A549 (cell line): ENCODE measurements at regions not wholly inside any gene's neighbourhood (a gene's known extent, or its start where the extent isn't known, plus 50 kb on each side); places are given as distances from the start of the nearest gene placed in this dataset.

Experiments
- ATAC-seq, 2 experiments: fragments of 200-7000 bp in 1 of 2; fragments of >200 bp in 1 of 2; cut with Nextera tagmentation in 1 of 2; cut with Tn5 transposase in 1 of 2; 3 replicates each; pipeline versions ENCODE4 v1.8.0 to v1.9.1; 2018 to 2020; ENCODE audit warnings: mild to moderate bottlenecking in 1 of 2, moderate library complexity in 1 of 2
- CTCF ChIA-PET: fragments of 300-600 bp; sonication (Branson Sonifier 250); formaldehyde crosslinking; extraction: SDS; loops from one replicate; lab custom pipeline; 2021; ENCODE audit warnings: antibody characterized with exemption, inconsistent platforms; lab: Yijun Ruan, JAX
- POLR2A ChIA-PET: fragments of 350-600 bp; formaldehyde crosslinking; extraction: SDS; loops from one replicate; lab custom pipeline; 2021; ENCODE audit warnings: antibody characterized with exemption, inconsistent platforms; lab: Yijun Ruan, JAX
- DNase-seq, 2 experiments: peaks; one replicate each; pipeline versions ENCODE4 v3.0.0 to v3.0.0-alpha.2; 2011 to 2016; ENCODE audit warnings: low read depth in 1 of 2, low spot score in 1 of 2
- FAIRE-seq: peaks from 2 replicates; lab custom pipeline; 2011; peaks lifted over from hg19 to GRCh38; lab: Jason Lieb, UNC
- H3K27ac ChIP-seq, 2 experiments: fragments of >200 bp; sonication (Bioruptor Twin); formaldehyde crosslinking; 3 replicates each; pipeline ENCODE4 v1.5.1; 2016 to 2017
- H3K4me1 ChIP-seq: fragments of >200 bp; sonication (Bioruptor Twin); formaldehyde crosslinking; 3 replicates; pipeline ENCODE4 v1.6.1; 2016
- H3K4me2 ChIP-seq: fragments of >200 bp; sonication (Bioruptor Twin); formaldehyde crosslinking; 3 replicates; pipeline ENCODE4 v1.6.1; 2016
- H3K4me3 ChIP-seq: fragments of >200 bp; sonication (Bioruptor Twin); formaldehyde crosslinking; 3 replicates; pipeline ENCODE4 v1.5.1; 2016
- H3K9me3 ChIP-seq: fragments of >200 bp; sonication (Bioruptor Twin); formaldehyde crosslinking; 3 replicates; pipeline ENCODE4 v1.6.1; 2016
- ATOH8 ChIP-seq: fragments of 250-450 bp; sonication (Bioruptor Pico); IDR thresholded peaks from 2 replicates; pipeline ENCODE4 v1.5.0; 2020; ENCODE audit warnings: low read depth, mild to moderate bottlenecking, moderate library complexity
- BHLHE40 ChIP-seq: IDR thresholded peaks from 2 replicates; pipeline ENCODE4 v1.6.1; 2012; ENCODE audit warnings: low read depth, low read length, inconsistent platforms
- CBX2 ChIP-seq: fragments of 200-600 bp; sonication (generic); IDR thresholded peaks from 2 replicates; pipeline ENCODE4 v1.6.1; 2016; ENCODE audit warnings: low read depth, mild to moderate bottlenecking, borderline replicate concordance
- CEBPB ChIP-seq, 2 experiments: fragments of >200 bp in 1 of 2; sonication (Bioruptor Twin) in 1 of 2; formaldehyde crosslinking in 1 of 2; IDR thresholded peaks; 2 replicates each; pipeline ENCODE4 v1.6.1; 2012 to 2016
- EHF ChIP-seq: fragments of 250-450 bp; sonication (Bioruptor Pico); IDR thresholded peaks from 2 replicates; pipeline ENCODE4 v1.5.0; 2020; ENCODE audit warnings: mild to moderate bottlenecking
- EP300 ChIP-seq, 2 experiments: fragments of >200 bp; sonication (Bioruptor Twin); formaldehyde crosslinking; IDR thresholded peaks; 2 replicates in 1 of 2; 3 replicates in 1 of 2; pipeline ENCODE4 v1.6.1; 2016 to 2017
- FOSL2 ChIP-seq, 2 experiments: fragments of 450-650 bp in 1 of 2; fragments of >200 bp in 1 of 2; sonication (Bioruptor Twin) in 1 of 2; formaldehyde crosslinking; IDR thresholded peaks; 2 replicates each; pipeline versions ENCODE4 v1.5.0 to v1.6.1; 2016 to 2020; ENCODE audit warnings: mild to moderate bottlenecking in 1 of 2, moderate library complexity in 1 of 2
- GATA3 ChIP-seq: IDR thresholded peaks from 2 replicates; pipeline ENCODE4 v1.6.1; 2012; ENCODE audit warnings: borderline replicate concordance
- HES2 ChIP-seq: fragments of >200 bp; sonication (Bioruptor Twin); formaldehyde crosslinking; IDR thresholded peaks from 2 replicates; pipeline ENCODE4 v1.6.1; 2016
- HOXB13 ChIP-seq: fragments of 250-450 bp; sonication (Bioruptor Pico); IDR thresholded peaks from 2 replicates; pipeline ENCODE4 v1.5.0; 2020; ENCODE audit warnings: low read depth, mild to moderate bottlenecking, moderate library complexity
- KDM5A ChIP-seq: fragments of 200-600 bp; sonication (generic); IDR thresholded peaks from 2 replicates; pipeline ENCODE4 v1.6.1; 2016; ENCODE audit warnings: antibody characterized with exemption, mild to moderate bottlenecking
- MAZ ChIP-seq: fragments of 150-350 bp; IDR thresholded peaks from 2 replicates; pipeline ENCODE4 v1.6.1; 2014; ENCODE audit warnings: antibody characterized with exemption, low read depth, low read length, borderline replicate concordance
- NFE2L2 ChIP-seq: fragments of 150-350 bp; conservative IDR thresholded peaks from 2 replicates; pipeline ENCODE4 v1.6.1; 2014; ENCODE audit warnings: low read length
- NPAS2 ChIP-seq: fragments of 250-450 bp; sonication (Bioruptor Pico); IDR thresholded peaks from 2 replicates; pipeline ENCODE4 v1.8.0; 2022; ENCODE audit warnings: mild to moderate bottlenecking, moderate library complexity, borderline replicate concordance
- PHF8 ChIP-seq: fragments of 200-600 bp; sonication (generic); IDR thresholded peaks from 2 replicates; pipeline ENCODE4 v1.6.1; 2016; ENCODE audit warnings: low read depth, mild to moderate bottlenecking, antibody characterized with exemption, moderate library complexity, borderline replicate concordance
- POLR2A ChIP-seq: IDR thresholded peaks from 2 replicates; pipeline ENCODE4 v1.6.1; 2012; ENCODE audit warnings: mild to moderate bottlenecking, low read length
- RAD21 ChIP-seq, 2 experiments: fragments of >200 bp in 1 of 2; sonication (Bioruptor Twin) in 1 of 2; formaldehyde crosslinking in 1 of 2; IDR thresholded peaks in 1 of 2; conservative IDR thresholded peaks in 1 of 2; 2 replicates in 1 of 2; 3 replicates in 1 of 2; pipeline ENCODE4 v1.6.1; 2012 to 2018; ENCODE audit warnings: inconsistent platforms in 1 of 2
- RCOR1 ChIP-seq: fragments of 150-350 bp; IDR thresholded peaks from 2 replicates; pipeline ENCODE4 v1.6.1; 2014; ENCODE audit warnings: antibody characterized with exemption, low read length, low read depth
- RFX5 ChIP-seq: fragments of 450-650 bp; IDR thresholded peaks from 2 replicates; pipeline ENCODE4 v1.7.1; 2014; ENCODE audit warnings: antibody characterized with exemption, mild to moderate bottlenecking, moderate library complexity
- RNF2 ChIP-seq: fragments of 200-600 bp; sonication (generic); IDR thresholded peaks from 2 replicates; pipeline ENCODE4 v1.6.1; 2016; ENCODE audit warnings: low read depth, mild to moderate bottlenecking, antibody characterized with exemption, moderate library complexity, borderline replicate concordance
- TFCP2L1 ChIP-seq: fragments of 250-450 bp; sonication (Bioruptor Pico); IDR thresholded peaks from 2 replicates; pipeline ENCODE4 v1.5.0; 2021; ENCODE audit warnings: mild to moderate bottlenecking
- ZFP36 ChIP-seq: fragments of 450-650 bp; IDR thresholded peaks from 2 replicates; pipeline ENCODE4 v1.6.1; 2014; ENCODE audit warnings: borderline replicate concordance; ENCODE audit not compliant: partially characterized antibody
- ZNF302 ChIP-seq: fragments of 250-450 bp; sonication (Bioruptor Pico); IDR thresholded peaks from 2 replicates; pipeline ENCODE4 v1.9.0; 2021; ENCODE audit warnings: inconsistent platforms, mild to moderate bottlenecking, moderate library complexity
- ZSCAN20 ChIP-seq: fragments of 250-450 bp; sonication (Bioruptor Pico); IDR thresholded peaks from 2 replicates; pipeline ENCODE4 v1.8.0; 2022; ENCODE audit warnings: mild to moderate bottlenecking, moderate library complexity
- WGBS: methylation state at CpG from one replicate; pipeline ENCODE4 v1.1.6; 2017; ENCODE audit errors: missing lambda C conversion rate; 5-methylcytosine and 5-hydroxymethylcytosine counted together
- TF ChIP-seq, protein P1 (sequence below): fragments of >200 bp; sonication (Bioruptor Twin); formaldehyde crosslinking; IDR thresholded peaks from 3 replicates; pipeline ENCODE4 v1.5.1; 2016

DNA sequence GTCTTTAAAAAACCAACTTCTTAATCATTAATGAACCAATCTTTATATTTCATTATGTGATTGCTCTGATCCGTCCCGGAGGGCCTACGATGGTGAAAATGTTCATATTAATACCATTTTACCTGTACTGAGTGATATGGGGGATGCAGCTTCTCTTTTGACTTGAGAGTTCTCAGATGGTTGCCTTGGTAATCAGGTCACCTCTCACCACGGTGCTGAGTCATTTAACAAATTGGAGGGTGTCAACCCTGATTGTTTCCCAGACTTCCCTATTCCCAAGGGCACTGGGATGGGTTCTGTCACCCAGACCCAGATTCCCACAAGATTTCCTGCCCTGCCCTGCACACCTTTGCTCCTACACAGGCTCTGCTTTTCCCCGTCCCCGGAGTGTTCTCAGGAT is 128.5 kb upstream of the TMTC4 start:
- ChIA-PET CTCF (interaction anchor here (0.9 kb wide), 1 partner anchor 13 kb away, joined by 3 read pairs; no protein-coding TSS in a partner anchor), POLR2A (no interaction called here)
- DNase-seq (no peak), FAIRE-seq (no peak), ATAC-seq (no peak)
- H3K4me2 ChIP-seq, result no peak overlapping the region
- WGBS, result 53% methylated on average over 6 of the region's 6 CpGs
- H3K27ac ChIP-seq, result no peak overlapping the region
- H3K4me3 ChIP-seq, result no peak overlapping the region
- TF ChIP-seq EP300 (IDR thresholded peaks at IDR 0.05) (no peak), CEBPB (IDR thresholded peaks at IDR 0.05) (no peak), EHF (no peak), NPAS2 (CRISPR knock-in tag) (no peak), CBX2 (no peak), RFX5 (no peak), ATOH8 (CRISPR knock-in tag) (no peak), NFE2L2 (no peak), POLR2A (no peak), TFCP2L1 (CRISPR knock-in tag) (no peak), RNF2 (no peak), FOSL2 (IDR thresholded peaks at IDR 0.05) (no peak), FOSL2 (CRISPR knock-in tag; IDR thresholded peaks at IDR 0.05) (no peak), ZSCAN20 (CRISPR knock-in tag) (no peak)
- TF ChIP-seq, all 56 proteins: peak for 0
- Histone ChIP-seq H3K4me1 (no peaks in the 10 kb centered on the region), H3K9me3 (no peaks in the 10 kb centered on the region)

GRCh38 chr13:100800283-100800875 is 125.8 kb upstream of the TMTC4 start:
- no peak for TF ChIP-seq HES2
- no peak for TF ChIP-seq KDM5A
- no peak for TF ChIP-seq GATA3
- TF ChIP-seq ZNF302 (CRISPR knock-in tag), result no peak
- TF ChIP-seq TFCP2L1 (CRISPR knock-in tag), result no peak
- TF ChIP-seq RAD21 (conservative IDR thresholded peaks at IDR 0.05 in 1 of 2, IDR thresholded peaks at IDR 0.05 in 1 of 2), result no peak
- TF ChIP-seq HOXB13 (CRISPR knock-in tag), result no peak
- TF ChIP-seq ZFP36, result no peak
- no peak for TF ChIP-seq BHLHE40
- TF ChIP-seq RCOR1, result no peak
- TF ChIP-seq, protein P1, sequence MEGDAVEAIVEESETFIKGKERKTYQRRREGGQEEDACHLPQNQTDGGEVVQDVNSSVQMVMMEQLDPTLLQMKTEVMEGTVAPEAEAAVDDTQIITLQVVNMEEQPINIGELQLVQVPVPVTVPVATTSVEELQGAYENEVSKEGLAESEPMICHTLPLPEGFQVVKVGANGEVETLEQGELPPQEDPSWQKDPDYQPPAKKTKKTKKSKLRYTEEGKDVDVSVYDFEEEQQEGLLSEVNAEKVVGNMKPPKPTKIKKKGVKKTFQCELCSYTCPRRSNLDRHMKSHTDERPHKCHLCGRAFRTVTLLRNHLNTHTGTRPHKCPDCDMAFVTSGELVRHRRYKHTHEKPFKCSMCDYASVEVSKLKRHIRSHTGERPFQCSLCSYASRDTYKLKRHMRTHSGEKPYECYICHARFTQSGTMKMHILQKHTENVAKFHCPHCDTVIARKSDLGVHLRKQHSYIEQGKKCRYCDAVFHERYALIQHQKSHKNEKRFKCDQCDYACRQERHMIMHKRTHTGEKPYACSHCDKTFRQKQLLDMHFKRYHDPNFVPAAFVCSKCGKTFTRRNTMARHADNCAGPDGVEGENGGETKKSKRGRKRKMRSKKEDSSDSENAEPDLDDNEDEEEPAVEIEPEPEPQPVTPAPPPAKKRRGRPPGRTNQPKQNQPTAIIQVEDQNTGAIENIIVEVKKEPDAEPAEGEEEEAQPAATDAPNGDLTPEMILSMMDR, result no peak
- no peak for TF ChIP-seq ZSCAN20 (CRISPR knock-in tag)
- TF ChIP-seq RFX5, result no peak
- no peak for TF ChIP-seq PHF8
- TF ChIP-seq FOSL2 (IDR thresholded peaks at IDR 0.05), result no peak
- no peak for TF ChIP-seq FOSL2 (CRISPR knock-in tag; IDR thresholded peaks at IDR 0.05)
- TF ChIP-seq MAZ, result no peak
- WGBS, result 44% methylated on average over 8 of the region's 8 CpGs
- Histone ChIP-seq H3K4me3 (no peak overlapping the region), H3K9me3 (no peaks in the 10 kb centered on the region), H3K27ac (no peak overlapping the region), H3K4me2 (no peak overlapping the region), H3K4me1 (no peaks in the 10 kb centered on the region)
- ChIA-PET CTCF (no interaction called here), POLR2A (no interaction called here)
- FAIRE-seq (no peak), DNase-seq (no peak), ATAC-seq (no peak)
